ENCODE measurements at regions not wholly inside any gene's neighbourhood (a gene's known extent, or its start where the extent isn't known, plus 50 kb on each side); places are given as distances from the start of the nearest gene placed in this dataset.
"Not testable (repeated sequence)": the region's sequence is repeated elsewhere in the genome, so short reads cannot be mapped to it uniquely, and the experiment has no call there.

DNA sequence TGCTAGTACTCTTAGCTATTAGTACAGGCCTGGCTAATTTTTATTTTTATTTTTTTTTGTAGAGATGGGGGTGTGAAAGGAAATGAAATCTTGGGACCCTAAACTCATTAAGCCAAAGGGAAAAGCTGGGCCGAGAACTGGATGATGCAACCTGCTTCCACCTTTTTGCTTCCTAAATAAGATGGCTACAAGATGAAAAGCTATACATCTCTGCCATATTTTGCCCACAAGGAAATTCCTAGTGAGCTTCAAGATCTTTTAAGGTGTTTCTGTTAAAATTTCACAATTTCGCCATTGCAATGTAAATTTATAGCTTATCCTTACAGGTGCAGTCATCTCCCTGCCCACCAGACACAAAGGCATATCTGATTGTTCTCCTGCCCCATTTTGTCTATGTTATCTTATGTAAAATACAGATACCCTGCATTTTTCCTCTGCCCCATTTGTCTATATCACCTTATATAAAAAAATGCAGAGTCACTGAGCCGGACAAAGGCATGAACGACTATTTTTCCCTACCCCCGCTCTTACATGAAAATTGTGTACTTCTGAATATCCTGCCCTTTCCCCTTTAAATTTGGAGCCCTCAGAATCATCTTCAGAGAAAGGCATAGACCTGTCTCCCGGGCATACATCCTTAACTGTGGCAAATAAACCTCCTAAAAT, 112.0 kb upstream of the SLC38A2 start:
- DNase-seq, result no peak

DNA sequence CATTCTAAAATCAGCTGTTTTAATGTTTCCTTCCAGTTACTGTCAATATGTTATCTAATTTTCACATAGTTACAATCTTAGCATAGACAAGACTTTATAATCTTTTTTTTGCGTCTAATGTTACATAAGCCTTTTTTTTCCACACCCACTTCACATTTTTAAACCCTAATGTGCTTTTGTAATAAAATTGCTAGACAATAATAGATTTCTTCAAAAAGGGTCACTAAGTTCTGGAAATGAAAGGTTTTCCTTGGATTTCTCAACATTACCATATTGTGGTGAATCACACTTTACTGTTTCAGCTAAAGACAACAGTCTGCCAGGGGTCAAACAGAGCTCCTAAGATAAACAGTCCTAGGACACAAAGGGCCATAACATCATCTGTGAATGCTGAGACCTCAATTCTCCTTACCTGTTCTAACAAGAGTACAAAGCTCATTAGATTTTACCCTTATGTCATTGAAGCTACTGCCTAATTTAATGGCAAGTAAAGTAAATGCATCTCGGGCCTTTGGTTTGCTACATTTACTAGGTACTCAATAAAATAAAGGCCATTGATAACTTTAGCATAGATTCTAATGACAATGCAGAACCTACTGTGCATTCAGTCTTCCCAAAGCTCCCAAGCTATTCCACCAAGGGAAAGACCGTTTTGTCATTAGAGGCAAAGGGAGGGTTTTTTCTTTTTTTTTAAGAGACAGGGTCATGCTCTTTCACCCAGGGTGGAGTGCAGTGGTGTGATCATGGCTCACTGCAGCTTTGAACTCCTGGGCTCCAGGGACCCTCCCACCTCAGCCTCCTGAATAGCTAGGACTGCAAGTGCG, 111.2 kb upstream of the SLC38A2 start:
- DNase-seq, result no peak

DNA sequence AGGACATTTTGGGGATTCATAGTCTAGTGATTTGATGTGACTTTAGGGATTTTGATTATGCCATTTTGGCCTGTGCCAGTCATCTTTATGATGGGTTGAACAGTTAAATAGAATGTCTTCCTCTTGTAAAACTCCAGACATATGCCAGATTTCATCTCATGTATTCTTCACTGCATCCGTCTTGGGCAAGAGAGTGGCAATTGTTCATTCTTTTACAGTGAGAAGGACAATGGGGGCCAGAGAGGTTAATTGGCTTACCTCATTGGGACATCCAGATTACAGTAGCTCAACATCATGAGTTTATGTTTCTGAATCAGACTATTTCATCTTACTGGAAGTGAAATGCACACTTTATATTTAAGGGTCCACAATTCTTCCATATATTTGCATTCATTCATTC, 108.2 kb upstream of the SLC38A2 start:
- no peak for DNase-seq

DNA sequence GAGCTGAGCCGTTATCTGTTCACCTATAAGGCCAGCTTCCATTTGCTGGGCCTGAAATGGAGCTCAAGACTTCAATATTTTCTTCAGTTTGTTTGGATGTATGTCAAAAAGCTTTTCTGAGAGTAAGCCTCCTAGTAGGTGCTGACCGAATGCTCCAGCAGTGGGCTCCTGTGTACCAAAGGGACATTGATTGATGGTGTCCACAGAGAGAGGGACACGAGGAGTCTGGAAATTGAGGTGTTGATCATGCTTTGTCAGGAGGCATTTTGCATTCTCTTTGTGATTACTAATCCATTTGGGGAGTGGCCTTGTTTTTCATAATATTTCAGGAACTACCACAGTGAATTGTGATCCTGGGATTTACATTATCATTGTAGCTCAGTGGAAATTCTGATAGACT, 107.7 kb upstream of the SLC38A2 start:
- DNase-seq, result no peak

DNA sequence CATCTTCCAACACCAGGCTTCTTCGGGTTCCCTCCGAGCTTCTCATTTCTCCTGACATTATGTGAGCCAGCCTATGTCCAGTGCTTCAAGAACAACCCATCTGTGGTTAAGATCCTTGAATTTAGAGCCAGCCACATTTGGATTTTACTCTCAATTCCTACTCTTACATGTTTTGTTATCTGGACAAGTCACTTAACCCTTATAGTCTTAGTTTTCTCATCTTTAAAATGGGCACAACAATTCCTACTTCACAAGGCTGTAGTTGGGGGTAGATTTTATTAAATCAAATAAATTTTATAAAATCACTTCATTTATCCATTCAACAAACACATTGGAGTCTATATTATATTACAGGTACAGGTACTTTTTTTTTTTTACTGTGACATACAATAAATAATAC, 105.5 kb upstream of the SLC38A2 start:
- DNase-seq, result no peak

DNA sequence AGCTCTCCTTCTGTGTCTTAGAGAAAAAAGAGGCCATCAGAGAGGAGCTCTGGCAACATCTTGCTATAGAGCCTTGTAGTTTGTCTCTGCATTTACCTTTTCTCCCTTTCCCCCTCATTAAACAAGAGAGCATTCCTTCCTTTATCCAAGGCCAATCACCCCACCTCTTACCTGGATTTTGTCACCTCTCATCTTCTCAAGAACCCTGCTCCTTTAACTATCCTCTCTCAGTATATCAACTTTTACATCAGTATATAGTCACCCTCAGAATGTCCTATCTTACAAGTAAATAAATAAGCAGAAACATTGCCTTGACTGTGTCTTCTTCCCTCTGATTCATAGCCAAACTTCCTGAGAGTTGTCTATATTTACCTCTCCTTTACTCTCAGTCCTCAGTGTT, 105.0 kb upstream of the SLC38A2 start:
- DNase-seq, result no peak

DNA sequence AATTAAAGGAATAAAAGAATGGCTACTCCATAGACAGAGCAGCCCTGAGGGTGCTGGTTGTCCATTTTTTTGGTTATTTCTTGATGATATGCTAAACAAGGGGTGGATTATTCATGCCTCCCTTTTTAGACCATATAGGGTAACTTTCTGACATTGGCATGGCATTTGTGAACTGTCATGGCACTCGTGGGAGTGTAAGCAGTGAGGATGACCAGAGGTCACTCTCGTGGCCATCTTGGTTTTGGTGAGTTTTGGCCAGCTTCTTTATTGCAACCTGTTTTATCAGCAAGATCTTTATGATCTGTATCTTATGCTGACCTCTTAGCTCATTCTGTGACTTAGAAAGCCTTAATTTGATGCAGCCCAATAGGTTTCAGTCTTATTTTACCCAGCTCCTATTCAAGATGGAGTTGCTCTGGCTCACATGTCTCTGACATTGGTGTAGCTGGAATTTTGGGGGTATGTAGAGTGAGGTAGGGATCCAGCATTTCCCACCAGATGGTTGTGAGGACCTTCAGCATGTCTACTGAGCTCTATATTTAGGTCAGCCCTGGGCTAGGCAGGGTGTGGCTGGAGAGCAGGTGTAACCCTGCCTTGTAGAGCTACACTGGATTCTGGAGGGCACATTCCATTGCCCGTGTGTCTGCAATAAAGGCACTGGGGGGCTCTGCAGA, 103.5 kb upstream of the SLC38A2 start:
- DNase-seq, result no peak

DNA sequence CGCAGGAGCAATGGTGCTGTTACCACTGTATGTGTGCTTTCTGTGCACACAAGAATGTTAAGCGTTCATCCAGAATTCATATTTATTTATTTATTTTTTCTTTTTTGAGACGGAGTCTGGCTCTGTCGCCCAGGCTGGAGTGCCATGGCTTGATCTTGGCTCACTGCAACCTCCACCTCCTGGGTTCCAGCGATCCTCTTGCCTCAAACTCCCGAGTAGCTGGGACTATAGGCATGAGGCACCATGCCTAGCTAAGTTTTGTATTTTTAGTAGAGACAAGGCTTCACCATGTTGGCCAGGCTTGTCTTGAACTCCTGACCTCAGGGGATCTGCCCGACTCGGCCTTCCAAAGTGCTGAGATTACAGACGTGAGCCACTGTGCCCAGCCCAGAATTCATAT, 101.8 kb upstream of the SLC38A2 start:
- not testable (repeated sequence) for DNase-seq

DNA sequence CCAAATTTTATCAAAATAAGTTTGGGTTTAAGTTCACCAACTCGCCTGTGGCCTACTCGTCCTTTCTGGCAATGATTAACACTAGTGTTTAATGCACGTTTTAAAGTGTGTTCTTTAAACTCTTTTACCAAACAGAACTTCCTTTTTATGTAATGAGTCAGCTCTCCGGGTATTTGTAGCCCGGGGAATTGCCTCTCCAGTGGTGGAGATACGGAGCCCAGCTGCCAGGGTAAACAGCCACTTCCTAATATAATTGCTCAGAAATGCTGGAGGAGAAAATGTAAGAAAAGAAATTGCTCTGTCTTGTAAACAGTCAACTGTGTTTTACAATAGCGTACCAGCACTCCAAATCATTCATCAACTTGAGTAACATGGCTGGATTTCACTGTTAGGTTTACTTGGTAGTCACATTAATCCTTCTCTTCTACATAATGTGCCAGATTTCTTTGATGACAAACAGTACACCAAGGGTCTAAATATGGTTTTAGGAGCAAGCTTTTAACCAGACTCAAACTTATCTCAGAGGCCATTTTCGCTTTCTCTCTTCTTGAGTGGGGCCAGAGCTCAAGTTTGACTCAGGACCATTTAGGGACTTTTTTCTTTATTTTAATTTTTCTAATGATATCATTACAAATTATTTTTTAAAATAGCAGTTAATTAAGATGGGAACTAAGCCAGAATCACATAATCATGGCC, 101.2 kb upstream of the SLC38A2 start:
- DNase-seq, result no peak

DNA sequence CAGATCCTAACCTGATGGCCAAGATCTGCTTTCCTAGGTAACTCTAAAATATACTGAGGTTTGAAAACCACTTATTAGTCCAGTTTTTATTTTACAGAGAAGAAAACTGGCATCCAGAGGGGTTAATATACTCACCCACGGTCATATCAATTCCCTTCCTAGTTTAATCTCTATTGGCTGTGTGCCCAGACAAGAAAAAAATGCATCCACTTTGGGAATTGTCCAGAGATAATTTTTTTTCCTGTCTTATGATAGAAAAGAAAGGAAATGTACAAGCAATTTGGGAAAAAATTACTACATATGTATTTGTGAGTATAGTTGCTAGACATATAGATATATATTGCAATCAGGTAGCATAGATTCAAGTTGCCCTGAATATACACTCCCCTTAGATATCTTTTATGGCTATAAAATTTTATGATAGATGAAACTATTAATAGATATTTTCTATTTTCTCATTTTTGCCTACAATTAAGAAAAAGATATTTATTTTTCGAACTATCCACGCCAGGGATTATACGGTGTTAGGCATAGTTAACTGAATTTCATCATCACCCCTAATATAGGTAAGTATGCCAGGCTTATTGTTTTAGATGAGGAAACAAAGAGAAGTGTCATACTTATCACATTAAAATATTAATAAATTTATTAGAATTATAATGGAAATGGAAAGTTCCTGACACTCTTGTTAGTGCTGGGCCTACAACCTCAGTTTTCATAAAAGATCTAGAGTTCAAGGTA, 100.5 kb upstream of the SLC38A2 start:
- no peak for DNase-seq

DNA sequence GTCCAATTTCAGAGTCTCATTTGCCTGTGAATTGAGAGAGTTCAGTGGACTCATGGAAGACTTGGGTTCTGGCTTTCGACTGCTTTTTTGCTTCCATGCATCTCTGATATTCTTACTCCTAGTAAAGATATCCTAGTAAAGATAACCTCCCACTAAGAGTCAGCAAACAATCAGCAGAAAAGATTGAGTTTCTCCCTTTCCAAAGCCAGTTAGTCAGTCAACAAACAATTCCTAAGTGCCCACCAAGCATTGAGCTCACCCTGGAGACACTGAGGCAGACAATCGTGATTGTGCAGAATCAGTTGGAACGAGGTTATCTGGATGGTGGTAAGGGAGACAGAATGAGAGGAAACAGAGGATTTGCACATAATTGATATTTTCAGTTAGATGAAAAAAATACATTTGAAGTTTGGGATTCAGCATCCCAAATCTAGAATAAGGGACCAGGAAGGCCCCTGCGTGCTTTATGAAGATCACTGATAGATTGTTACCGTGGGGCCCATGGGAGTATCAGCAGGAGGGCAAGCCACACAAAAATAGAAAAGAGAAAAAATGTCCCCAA, 99.7 kb upstream of the SLC38A2 start:
- no peak for DNase-seq

DNA sequence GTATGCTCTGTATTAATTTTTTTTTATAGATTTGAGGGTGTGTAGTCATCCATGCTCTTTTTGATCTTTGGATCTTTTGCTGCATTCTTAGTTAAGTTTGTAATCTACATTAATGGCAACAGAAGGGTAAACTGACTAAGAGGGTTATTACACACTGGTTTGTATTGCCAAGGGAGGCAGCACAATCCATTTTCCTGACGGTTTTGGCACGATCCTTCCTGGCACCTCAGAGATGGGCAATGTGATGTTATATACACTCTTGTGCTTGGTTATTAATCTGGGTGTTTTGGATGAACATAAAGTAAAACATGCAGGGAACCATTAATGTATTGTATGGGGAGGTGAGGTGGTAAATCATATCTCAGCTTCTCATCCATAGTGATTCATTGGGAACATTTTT, 98.8 kb upstream of the SLC38A2 start:
- no peak for DNase-seq

DNA sequence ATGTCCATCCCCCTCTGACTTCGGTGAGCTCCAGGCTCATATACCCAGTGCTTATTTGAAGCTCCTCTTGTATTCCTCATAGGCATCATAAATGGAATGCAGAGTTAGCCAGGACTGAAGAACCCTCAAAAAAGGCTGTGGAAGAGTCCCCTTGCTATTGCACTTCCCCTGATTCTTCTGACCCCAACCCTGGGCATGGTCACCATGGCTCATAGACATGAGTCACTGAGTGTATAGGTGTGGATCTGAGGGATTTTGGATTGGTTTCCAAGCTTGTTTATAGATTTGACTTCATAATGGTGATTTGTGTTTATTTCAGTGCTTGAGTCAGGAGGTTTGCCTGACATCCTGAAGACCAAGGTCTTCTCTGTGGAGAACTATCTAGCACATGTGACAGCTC, 98.4 kb upstream of the SLC38A2 start:
- DNase-seq, result no peak

DNA sequence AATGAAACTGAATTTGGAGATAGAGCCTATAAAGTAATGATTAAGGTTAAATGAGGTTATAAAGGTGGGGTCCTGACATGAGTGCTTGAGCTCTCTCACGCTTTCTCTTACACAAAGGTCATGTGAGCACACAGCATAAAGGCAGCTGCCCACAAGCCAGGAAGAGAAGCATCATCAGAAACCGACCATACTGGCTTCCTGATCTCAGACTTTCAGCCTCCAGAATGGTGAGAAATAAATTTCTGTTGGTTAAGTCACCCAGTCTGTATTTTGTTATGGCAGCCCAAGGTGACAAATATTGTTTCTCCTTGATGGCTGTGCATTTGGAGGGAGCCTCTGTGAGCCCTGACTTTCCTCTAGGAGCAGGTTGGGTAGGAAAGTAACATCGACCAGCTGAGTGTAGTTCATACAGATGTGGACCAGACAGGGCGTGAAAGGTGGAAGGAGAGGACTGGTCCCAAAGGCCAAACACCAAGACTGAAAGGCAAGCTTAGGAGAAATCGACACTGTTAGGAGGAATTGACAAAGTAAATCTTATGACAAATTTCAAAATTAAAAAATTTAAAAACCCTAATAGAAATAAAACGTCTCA, 97.6 kb upstream of the SLC38A2 start:
- DNase-seq, result no peak

DNA sequence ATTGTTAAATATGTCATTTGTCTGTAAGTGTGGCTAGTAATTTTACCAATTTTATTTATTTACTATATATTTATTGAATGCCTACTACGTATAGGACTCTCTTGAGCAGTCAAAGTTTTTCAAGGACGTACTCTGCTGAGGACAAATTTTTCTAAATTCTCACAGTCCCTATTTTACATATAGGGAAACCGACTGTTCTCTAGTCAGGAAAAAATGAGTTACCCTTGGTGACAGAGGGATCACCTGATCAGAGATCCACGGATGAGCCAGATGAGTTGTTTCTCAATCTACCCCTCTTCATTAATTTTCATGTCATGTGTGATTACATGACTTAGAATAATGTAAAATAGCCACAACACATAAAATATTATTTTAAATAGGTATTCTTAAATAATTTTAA, 96.2 kb upstream of the SLC38A2 start:
- DNase-seq, result no peak

DNA sequence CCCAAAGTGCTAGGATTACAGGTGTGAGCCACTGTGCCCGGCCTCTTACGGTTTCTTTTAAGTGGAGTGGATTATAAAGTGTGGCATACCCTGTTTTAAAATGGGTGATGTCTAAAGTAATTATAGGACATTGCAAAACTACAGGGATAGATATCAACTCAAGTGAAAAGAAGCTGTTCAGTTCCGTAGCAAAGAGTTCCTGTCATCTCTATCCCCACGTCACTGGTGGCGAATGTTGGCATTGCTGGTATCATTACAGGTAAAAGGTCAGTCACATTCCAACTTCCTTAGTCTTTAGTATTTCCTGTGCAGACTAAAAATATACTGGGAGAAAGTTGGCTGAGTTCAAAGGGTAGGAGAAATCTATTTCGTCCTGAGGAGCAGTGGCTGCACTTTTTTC, 95.6 kb upstream of the SLC38A2 start:
- DNase-seq, result no peak

DNA sequence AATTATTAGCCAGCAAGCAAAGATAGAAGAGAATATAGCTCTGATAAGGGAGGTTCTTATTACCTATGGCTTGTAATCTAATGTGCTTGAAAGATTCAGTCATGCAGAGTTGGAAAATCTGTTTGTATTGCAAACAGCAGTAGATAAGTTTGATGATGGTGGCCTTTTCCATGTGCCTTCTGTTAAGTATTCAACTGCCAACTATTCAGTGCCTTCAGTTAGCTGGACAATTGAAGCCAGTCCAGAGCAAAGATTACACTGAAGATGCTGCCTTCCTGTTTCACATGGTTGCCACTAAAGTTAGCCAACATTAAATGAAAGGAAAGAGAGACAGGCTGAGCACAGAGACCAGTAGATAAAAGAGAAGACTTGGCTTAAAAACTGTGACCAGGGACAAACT, 92.7 kb upstream of the SLC38A2 start:
- no peak for DNase-seq

DNA sequence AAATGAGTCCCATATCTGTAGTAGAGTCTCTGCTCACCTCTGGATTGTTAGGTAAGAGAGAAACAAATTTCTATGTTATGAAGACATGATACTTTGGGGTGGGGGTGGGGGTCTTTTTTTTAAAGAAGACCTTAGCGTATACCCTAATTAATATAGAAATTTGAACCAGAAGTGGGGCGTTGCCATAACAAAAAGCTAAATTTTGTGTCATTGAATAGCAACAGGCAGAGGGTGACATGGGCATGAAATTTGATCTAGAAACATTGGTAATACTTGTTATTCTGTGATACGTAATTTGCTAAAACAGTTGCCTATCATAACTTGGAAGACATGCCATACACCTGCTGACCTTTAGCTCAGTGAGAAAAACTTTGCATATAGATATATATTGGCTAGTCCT, 92.3 kb upstream of the SLC38A2 start:
- no peak for DNase-seq

DNA sequence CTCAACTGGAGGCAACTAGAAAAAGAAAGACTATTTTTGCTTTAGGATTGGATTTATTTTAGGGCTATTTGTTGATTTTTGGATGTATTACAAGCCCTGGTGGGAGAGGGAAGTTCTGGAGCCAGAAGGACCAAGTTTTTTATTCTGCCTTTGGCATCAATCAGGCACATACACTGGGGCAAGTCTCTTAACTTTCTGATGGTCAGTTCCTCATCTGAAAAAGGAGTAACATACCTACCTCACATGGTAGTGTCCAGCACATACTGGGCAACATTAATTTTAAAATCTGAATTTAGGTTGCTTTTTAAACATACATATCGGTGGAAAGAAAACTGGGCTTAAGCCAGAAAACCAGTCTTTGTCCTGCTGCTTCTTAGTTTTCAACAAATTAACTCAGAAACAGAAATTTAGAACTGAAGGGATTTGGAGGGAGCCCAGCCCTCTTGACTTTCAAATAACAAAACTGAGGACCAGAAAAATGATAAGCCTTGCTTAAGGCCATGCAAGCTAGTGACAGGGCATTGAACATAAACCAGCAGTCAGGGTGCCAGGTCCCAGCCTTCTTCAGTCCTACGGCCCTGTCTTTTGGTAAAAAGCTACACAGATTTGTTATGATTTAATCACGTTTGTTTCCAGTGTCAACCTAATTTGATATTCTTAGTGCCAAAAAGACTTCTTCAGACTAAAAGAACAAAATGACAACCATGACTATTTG, 90.2 kb upstream of the SLC38A2 start:
- no peak for DNase-seq

DNA sequence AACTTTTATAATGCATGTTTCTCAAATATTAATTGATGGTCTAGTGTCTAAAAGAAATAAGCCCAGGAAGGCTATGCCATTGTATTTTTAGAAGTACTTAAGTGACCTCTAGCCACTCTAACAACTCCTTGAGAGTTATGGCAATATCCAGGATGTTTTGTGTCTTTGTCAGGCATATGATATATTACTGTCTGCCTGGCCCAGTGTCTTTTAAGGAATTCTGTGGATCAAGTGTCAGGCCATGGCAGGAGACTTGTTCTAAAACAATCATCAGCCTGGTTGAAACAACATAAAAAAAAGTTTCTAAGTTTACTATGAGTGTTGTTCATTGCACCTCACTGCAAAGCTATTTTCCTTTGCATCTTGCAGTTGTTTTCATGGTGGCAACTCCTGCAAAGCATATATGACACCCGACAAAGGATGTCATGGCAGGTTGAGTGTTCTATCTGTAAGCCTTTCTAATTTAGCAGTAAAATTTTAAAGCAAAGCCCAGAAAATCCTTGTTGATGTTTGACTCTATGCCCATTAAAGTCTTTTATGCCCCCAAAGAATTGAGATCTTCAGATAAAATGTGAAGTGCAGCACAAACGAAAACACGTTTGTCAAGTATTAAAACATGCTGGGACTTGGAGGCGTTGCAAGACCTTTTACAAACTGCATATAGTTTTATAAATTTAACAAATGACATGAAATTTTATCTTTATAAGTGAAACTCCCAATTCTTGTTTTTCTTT, 89.5 kb upstream of the SLC38A2 start:
- DNase-seq, result no peak

DNA sequence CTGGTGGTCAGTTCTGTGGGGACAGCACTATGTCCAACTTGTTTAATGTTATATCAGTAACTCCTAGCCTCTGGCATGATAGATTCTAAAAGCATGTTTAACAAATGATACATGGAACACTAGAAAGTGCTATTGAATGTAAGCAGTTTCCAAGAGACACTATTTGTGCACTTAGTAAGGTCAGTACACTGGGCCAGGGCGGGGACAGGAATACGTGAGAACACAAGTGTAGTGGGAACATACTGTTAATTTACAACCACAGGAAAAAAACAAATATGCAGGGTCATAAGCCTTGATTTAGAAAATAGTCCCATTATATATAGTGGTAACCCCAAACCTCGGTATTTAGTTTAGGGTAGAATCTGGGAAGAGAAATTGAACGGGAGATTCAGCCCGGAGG, 88.9 kb upstream of the SLC38A2 start:
- DNase-seq, result no peak

All from NCI-H446 treated with DMSO at 0.1 percent for 48 hours (cell line).